ENCODE measurements at regions not wholly inside any gene's neighbourhood (a gene's known extent, or its start where the extent isn't known, plus 50 kb on each side); places are given as distances from the start of the nearest gene placed in this dataset.

GRCh38 chr12:77613411-77613810, 217.3 kb upstream of the NAV3 start:
- no peak for TF ChIP-seq CTCF (conservative IDR thresholded peaks at IDR 0.05 in 1 of 2, IDR thresholded peaks at IDR 0.05 in 1 of 2; ENCODE audit: extremely low read depth in 1 of 2, insufficient read depth in 1 of 2, low read depth in 1 of 2, low read length in 2 of 2)
- TF ChIP-seq EZH2 (IDR thresholded peaks at IDR 0.05; ENCODE audit: borderline replicate concordance, low read length): no peak
